NCI-H1930 (cell line): ENCODE measurements at regions not wholly inside any gene's neighbourhood (a gene's known extent, or its start where the extent isn't known, plus 50 kb on each side); places are given as distances from the start of the nearest gene placed in this dataset.
"Not testable (repeated sequence)": the region's sequence is repeated elsewhere in the genome, so short reads cannot be mapped to it uniquely, and the experiment has no call there.

Source experiments
- DNase-seq, 2 experiments: peaks; one replicate each; lab custom pipeline; 2025; lab: John Stamatoyannopoulos, UW

DNA sequence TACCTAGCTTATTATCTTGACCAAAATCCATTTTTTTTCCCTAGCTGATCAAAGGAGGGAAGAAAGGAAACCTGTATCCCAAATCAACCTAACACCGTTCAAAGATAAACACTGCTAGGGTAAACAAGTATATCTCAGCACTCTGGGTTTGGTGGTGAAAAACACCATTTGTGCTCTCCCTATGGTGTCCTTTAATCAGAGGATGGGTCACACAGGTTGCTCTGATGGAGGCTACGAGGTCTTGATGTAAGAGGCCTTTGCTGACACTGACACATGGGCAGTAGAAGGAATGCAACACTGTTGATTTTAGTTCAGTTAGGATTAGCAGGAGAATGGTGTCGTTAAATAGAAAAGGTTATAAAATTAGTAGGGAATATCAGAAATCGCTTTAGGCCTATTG is 179.3 kb downstream of the HDGFL1 start:
- no peak for DNase-seq

GRCh38 chr6:22749696-22750095 is 180.3 kb downstream of the HDGFL1 start:
- no peak for DNase-seq

DNA sequence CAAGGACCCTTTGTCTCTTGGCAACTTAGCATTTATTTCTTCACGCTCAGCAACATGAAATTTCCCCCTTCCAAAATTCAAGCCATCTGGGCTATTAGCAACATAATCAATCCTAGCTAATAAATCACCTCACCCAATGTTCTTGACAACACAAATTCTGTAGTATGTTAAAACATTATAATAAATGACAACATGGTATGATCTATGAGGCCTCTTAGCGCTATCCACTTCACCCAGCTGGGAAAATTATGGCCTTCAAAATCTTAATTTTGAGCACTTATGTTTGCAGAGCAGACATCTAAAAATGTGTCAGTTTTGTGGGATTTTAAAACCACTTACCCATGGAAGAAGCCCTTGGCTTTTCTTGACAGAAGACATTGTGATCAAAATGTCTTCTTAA is 181.9 kb downstream of the HDGFL1 start:
- no peak for DNase-seq

GRCh38 chr6:22752522-22752921 is 183.2 kb downstream of the HDGFL1 start:
- DNase-seq = no peak

DNA sequence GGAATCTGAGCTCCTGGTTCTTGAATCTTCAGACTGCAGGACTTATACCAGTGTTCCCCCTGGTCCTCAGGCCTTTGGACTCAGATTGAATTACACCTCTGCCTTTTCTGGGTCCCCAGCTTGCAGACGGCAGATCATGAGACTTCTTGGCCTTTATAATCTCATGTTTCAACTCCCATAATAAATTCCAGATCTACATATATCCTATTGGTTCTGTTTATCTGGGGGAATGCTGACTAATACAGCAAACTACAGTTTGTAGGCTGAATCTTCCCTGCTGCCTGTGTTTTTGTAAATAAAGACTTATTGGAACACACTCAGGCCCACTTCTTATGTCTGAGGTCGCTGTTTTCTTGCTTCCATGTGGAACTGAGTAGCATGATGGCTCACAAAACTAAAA is 184.7 kb downstream of the HDGFL1 start:
- DNase-seq = no peak

DNA sequence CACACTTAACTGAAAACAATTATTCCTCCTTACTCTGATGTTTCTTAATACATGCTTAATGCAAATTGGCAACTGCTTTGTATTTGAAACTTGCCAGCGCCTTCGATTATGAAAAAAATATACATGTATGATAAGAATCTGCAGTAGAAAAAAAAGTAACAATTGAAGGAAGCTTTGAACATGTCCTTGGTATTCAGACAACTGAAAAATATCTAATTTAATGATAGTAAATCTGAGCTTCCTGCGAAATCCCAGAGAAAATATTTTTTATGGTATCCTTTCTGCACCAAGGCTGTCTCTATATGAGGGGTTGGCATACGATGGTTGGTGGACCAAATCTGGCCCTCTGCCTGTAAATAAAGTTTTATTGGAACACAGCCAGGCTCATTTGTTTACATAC is 186.2 kb downstream of the HDGFL1 start:
- no peak for DNase-seq

GRCh38 chr6:22756365-22756764 is 187.0 kb downstream of the HDGFL1 start:
- no peak for DNase-seq

DNA sequence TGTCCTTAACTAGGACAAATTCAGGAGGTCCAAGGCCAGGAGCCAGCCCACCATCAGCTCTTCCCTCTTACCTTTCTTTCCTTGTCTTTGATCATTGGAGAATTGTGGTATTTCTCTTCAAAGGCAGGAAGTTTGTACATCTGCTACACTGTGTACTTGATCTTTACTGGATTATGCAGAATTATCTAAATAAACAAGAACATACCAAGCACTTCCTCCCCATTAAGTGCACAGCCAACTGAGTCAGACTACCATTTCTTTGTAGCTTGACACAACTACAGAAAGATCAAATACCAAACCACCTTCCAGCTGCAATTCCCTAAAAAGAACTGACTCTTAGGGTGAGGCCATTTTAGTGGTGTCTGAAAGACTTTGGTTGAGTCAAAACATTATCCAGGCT is 195.1 kb downstream of the HDGFL1 start:
- no peak for DNase-seq

DNA sequence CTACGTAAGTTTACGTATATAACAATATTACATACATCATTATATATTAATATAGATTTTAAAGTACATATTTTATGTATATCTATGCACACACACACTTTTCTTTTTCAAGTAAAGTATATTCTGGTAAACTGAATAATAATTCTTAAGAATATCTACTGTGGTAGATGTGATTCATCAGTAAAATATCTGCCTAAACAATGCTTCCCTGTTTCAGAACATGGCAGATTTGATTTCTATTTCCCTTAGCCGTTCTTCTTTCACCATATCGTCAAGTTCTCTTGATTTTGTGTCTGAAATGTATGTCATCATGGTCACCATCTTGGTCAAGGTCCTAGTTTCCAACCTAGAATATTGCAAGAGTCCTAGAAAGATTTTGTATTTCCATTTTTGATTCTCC is 195.6 kb downstream of the HDGFL1 start:
- DNase-seq = no peak

GRCh38 chr6:22766979-22767378 is 197.6 kb downstream of the HDGFL1 start:
- no peak for DNase-seq

DNA sequence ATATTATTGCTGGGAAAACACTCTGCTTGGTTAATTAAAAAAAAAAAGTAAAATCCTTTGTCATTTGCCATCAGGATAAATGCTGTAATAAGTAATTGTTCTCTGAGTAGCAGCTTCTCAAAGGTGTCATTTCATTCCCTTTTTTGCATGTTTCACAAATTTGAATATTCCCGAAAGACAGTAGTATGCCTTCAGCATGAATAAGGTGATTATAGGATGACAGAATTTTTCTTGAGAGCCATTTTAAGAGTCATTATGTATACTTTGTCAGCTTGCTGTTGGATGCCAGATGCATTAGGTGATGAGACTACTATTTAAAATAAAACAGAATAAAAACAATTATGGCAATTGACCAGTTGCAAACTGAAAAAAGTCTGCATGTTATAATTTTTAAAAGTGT is 200.7 kb downstream of the HDGFL1 start:
- DNase-seq = no peak

DNA sequence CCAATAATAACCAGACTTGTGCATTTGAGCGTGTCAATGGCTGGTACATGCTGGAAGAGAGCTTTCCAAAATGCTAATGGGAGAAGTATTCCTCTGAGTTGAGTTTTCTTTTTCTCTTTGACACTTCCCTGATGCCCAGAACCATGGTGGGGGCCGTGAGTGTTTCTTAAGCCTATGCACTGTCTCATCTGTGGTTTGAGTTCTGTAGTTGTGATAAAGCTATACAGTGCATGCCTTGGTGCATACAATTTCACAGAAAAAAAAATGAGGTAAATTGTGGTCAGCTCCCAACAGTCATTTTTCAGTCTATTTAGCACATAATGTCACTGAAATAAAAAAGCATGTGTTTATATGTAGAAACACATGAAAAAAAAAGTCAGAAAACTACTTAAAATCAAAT is 204.8 kb downstream of the HDGFL1 start:
- no peak for DNase-seq

GRCh38 chr6:22778438-22778837 is 209.1 kb downstream of the HDGFL1 start:
- DNase-seq = not testable (repeated sequence)

DNA sequence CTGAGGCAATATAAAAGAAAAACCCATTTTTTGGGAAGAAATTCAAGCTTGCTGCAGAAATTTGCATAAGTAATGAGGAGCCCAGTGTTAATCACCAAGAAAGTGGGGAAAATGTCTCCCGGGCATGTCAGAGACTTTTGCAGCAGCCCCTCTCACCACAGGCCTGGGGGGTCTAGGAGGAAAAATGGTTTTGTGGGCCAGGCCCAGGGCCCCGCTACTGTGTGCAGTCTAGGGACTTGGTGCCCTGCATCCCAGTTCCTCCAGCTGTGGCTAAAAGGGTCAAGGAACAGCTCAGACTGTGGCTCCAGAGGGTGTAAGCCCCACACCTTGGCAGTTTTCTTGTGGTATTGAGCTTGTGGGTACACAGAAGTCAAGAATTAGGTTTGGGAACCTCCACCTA is 209.7 kb downstream of the HDGFL1 start:
- no peak for DNase-seq

GRCh38 chr6:22783931-22784330 is 214.6 kb downstream of the HDGFL1 start:
- no peak for DNase-seq

- DNase-seq = no peak
Measured at GRCh38 chr6:22784601-22785410, 215.4 kb downstream of the HDGFL1 start.

DNA sequence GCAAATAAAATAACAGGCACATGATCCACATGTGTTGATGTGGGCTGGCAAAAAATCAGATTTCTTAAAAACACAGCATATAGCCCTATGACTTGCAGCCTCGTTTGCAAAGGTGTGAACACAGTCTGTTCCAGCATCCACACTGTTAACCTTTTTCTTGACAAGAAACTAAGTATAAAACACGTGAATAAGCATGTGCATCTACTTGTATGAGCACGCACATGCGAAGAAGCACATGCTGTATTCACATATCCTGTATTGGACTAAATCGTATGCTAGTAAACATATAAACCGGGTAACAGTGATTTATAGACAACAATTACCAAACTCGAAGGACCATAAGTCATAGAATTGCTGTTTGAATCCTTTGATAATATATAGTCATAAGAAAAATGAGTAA is 218.7 kb downstream of the HDGFL1 start:
- no peak for DNase-seq

DNA sequence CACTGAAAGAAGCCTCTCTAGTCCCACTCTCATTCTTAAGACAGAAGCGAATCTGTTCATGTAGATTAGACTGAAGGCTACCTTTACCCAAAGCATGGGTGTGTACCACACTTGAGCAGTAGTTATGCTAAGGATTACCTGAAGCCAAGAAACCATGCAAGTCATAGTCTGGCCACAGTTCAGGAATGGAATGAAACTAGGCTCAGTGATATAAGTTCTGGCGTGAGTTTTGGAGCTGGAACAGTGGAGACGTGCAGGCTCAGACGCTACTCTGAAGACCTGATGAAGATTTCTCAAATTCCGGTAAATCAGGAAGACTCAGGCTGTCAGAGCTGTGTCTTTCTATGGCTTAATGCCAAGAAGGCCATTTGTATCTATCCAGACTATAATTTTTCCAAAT is 219.9 kb downstream of the HDGFL1 start:
- DNase-seq = no peak

DNA sequence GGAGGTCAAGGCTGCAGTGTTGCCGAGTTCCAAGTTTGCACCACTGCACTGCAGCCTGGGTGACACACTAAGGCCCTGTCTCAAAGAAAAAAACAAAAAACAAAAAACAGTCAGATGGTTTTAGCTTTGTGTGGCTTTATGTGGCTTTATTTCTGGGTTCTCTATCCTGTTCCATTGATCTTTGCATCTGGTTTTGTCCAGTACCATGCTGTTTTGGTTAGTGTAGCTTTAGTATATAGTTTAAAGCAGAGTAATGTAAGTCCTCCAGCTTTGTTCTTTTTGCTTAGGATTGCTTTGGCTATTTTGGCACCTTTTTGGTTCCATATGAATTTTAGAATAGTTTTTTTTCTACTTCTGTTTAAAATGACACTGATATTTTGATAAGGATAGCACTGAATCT is 225.5 kb downstream of the HDGFL1 start:
- no peak for DNase-seq

DNA sequence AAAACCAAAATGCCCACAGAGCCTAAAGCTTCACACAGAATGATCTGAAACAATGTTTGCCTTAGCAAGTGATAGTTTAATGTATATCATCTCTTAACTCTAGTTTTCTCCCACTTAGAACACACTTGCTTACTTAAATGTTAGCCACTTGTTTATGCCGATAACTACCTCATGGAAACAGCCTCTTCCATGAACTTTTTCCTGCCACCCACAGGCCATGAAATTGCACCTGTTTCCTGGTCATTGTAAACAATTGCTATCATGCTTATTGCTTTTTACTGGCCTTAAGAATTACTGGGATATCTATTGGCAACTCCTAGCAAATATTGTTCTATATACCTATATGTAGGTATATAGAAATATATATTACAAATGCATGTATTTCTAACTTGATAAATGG is 231.1 kb downstream of the HDGFL1 start:
- DNase-seq = no peak

- no peak for DNase-seq
Measured at GRCh38 chr6:22801831-22802230, 232.5 kb downstream of the HDGFL1 start.

DNA sequence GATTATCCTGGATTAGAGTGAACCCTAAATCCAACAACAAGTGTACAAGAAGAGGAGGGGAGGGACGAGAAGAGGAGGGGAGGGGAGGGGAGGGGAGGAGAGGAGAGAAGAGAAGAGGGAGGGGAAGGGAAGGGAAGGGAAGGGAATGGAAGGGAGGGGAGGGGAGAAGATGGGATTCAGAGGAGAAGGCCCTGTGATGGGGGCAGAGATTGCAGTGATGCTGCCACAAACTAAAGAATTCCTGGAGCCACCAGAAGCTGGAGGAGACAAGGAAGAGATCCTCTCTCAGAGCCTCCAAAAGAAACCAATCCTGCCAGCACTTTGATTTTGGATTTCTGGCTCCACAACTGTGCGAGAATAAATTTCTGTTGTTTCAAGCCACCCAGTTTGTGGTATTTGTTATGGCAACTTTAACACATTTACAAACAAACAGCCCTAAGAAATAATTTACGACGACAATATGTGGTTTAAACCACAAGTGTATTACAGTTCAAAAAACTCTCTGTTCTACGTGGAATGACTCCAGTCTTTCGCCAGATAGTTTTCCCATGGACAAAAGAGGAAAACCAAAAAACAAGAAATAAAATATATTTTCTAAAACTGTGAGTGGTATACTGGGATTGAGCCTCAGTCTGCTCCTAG is 235.4 kb downstream of the HDGFL1 start:
- no peak for DNase-seq

DNA sequence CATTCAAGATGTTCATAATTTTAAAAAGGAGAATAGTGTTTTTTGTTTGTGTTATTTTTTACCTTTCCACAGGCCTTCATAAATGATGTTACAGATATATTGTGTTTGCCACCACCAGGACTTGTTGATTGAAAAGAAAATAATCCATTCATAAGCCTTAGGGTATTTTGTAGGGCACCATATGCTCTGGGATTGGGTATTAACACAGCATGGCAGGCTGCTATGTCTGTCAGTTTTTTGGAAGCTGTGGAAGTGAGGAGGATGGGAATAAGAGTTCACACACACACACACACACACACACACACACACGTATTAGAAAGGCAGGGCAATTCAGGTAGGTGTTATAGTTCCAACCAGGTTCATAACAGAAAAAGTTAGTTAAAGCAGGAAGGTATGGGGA is 237.9 kb downstream of the HDGFL1 start:
- DNase-seq = no peak

DNA sequence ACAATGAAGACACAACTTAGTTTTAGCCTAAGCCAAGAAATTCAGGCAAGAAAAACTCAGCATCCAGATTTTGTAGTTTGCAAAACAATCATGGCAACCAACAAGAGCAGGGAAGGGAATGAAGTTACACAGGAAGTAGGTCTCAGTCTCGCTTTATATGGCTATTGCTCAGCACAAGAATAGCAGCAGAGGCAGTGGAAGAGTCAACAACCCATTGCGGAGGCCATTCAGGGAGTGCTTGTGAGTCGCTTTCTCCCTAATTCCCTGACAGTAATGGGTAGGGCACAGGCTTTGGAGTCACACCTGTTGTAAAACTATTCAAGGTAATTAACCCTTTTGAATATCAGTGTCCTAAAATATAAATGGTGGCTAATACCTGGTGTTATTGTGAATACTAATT is 238.5 kb downstream of the HDGFL1 start:
- no peak for DNase-seq
